Brain microvascular endothelial cell (primary cell): ENCODE measurements at regions not wholly inside any gene's neighbourhood (a gene's known extent, or its start where the extent isn't known, plus 50 kb on each side); places are given as distances from the start of the nearest gene placed in this dataset.

Experiments
- DNase-seq: peaks from one replicate; pipeline ENCODE4 v3.0.0-alpha.2; 2020
- H3K27ac ChIP-seq: fragments of 250-450 bp; sonication (Bioruptor Pico); 2 replicates; pipeline ENCODE4 v1.5.1; 2020; ENCODE audit warnings: mild to moderate bottlenecking, moderate library complexity
- H3K27me3 ChIP-seq: fragments of 250-450 bp; sonication (Bioruptor Pico); replicated peaks from 2 replicates; pipeline ENCODE4 v1.5.1; 2020; ENCODE audit warnings: mild to moderate bottlenecking
- H3K36me3 ChIP-seq: fragments of 250-450 bp; sonication (Bioruptor Pico); replicated peaks from 2 replicates; pipeline ENCODE4 v1.5.1; 2020; ENCODE audit warnings: mild to moderate bottlenecking
- H3K4me3 ChIP-seq: 2 replicates; pipeline ENCODE4 v1.5.1; 2011; ENCODE audit warnings: low read depth, mild to moderate bottlenecking, control low read depth, low read length, moderate library complexity
- in situ Hi-C: cut with HindIII; loops from 2 replicates; pipeline ENCODE4 v1.10.0; 2017; ENCODE audit warnings: low sequenced_read_pairs, low pct_ligation_motif_present
- TF ChIP-seq, protein P1 (sequence below): IDR thresholded peaks from 2 replicates; pipeline ENCODE4 v1.5.1; 2011; ENCODE audit warnings: low read depth, mild to moderate bottlenecking, moderate library complexity, low read length, control low read depth, inconsistent platforms; ENCODE audit errors: missing control alignments

DNA sequence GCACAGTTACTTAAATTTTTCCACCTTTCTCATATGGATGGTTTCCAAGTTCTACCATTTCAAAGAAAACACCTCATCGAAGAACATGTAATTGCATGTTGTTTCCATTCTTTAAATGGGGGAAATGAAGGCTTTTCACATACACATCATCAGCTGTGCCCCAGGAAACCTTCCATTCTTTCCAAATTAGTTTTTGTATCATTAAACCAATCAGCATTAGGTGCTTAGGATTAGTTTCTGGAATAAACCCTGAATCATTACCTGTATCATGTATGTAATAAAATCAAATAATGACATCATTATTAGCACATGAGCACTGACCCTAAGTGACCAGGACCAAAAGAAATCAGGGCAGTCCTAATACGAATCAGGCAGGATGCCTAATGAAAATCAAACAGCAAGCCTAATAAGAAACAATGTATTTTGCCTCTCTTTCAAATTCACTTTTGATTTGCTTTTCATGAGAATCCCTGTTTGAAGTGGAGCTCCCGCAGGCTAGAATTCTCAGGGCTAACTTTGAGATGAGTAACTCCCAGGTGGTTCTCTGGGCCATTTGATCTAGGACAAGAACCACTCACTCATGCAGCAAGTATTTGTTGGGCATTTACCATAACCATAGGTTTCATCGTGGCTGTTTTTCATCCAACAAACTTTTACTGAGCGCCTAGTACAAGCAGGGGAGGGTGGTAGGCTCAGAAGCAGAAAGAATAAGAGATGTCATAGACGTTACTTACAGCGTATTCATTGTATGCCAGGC is 89.2 kb downstream of the MZT1 start:
- H3K27ac ChIP-seq = no peak overlapping the region
- H3K36me3 ChIP-seq = no peaks in the 10 kb centered on the region
- in situ Hi-C loops = no loop called here
- H3K4me3 ChIP-seq = no peak overlapping the region
- peak; percentile 1 for DNase-seq
- TF ChIP-seq, protein P1, sequence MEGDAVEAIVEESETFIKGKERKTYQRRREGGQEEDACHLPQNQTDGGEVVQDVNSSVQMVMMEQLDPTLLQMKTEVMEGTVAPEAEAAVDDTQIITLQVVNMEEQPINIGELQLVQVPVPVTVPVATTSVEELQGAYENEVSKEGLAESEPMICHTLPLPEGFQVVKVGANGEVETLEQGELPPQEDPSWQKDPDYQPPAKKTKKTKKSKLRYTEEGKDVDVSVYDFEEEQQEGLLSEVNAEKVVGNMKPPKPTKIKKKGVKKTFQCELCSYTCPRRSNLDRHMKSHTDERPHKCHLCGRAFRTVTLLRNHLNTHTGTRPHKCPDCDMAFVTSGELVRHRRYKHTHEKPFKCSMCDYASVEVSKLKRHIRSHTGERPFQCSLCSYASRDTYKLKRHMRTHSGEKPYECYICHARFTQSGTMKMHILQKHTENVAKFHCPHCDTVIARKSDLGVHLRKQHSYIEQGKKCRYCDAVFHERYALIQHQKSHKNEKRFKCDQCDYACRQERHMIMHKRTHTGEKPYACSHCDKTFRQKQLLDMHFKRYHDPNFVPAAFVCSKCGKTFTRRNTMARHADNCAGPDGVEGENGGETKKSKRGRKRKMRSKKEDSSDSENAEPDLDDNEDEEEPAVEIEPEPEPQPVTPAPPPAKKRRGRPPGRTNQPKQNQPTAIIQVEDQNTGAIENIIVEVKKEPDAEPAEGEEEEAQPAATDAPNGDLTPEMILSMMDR = no peak
- H3K27me3 ChIP-seq = no peaks in the 10 kb centered on the region

DNA sequence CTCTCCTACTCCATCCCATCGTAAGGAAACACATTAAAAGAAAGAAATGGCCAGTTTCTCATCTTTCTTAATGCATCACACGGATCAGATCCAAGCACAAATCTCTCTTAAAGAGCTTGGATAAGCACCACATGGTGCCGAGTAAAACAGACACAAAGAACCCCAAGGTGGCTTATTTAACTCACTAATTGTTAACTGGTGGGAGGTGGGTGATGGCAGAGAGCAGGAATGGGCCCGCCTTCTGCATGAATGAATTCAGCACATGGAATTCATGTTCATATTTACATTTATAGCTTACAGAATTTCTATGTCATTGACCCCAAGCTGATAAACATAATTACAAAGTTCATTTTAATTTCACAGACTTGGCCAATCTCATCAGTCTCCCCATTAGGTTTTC is 89.9 kb downstream of the MZT1 start:
- Histone ChIP-seq H3K4me3 (no peak overlapping the region), H3K27ac (no peak overlapping the region), H3K36me3 (no peaks in the 10 kb centered on the region), H3K27me3 (no peaks in the 10 kb centered on the region)
- TF ChIP-seq, protein P1 = no peak
- in situ Hi-C loops = no loop called here
- no peak for DNase-seq

DNA sequence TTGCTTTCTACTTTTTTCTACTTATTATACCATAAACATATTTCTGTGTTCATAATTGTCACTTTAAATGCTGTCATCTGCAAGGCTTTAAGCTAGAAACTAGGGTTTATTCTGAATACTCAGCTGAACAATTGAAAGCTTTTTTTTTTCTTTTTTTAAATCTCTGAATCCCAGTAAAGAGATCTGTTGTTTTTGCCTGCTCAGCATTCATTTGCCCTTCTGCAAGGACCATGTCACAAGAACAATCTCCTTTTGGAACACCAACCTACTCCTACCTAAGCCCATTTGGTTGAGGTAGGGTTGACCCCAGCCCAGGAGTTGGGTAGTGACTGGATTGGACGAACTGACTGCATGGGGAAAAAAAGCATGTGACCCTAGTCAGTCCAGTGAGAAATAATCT is 92.6 kb downstream of the MZT1 start:
- TF ChIP-seq, protein P1 = no peak
- in situ Hi-C loops = no loop called here

DNA sequence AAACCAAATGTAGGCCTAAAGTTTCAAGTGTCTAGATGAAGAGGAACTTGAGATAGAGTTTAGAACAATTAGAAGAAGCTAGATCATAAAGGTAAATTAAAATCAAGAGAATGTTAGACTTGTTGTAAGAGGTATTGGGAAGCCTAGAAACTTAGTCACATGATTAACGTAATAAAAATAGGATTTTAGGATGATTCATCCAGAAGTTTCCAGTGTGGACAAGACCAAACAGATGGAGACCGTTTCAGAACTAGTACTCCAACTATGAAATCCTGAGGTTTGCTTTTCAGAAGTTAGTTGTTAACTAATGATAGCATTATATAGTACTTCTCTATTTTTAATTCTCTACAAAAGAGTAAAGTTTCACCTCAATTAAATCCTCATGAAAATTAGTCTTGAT is 104.9 kb downstream of the MZT1 start:
- in situ Hi-C loops = no loop called here
- DNase-seq = no peak
- no peaks in the 10 kb centered on the region for H3K36me3 ChIP-seq
- TF ChIP-seq, protein P1 = no peak
- no peak overlapping the region for H3K4me3 ChIP-seq
- no peak overlapping the region for H3K27ac ChIP-seq
- H3K27me3 ChIP-seq = no peaks in the 10 kb centered on the region

More for the DNA sequence above, 92.6 kb downstream of the MZT1 start:
- DNase-seq = no peak
- Histone ChIP-seq H3K27ac (no peak overlapping the region), H3K27me3 (no peaks in the 10 kb centered on the region), H3K4me3 (no peak overlapping the region), H3K36me3 (no peaks in the 10 kb centered on the region)

DNA sequence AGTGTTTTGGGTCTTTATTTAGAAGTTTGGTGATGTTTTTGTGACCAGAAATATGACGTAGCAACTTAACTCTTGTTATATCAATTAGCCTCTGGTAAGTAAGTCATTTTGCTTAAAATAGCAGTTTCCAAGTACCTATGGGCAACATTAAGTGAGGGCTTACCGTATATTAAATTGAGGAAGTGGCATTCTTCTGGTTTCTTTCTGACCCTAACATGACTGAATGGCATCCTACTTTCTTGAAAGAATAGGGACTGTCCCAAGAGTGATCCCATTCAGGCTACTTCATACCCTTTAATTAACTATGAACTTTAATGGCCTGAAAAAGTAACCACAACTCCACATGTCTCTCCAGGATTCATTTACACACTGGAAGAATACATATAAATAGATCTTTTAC is 106.6 kb downstream of the MZT1 start:
- Histone ChIP-seq H3K27ac (no peak overlapping the region), H3K4me3 (no peak overlapping the region), H3K27me3 (no peaks in the 10 kb centered on the region), H3K36me3 (no peaks in the 10 kb centered on the region)
- TF ChIP-seq, protein P1 = no peak
- in situ Hi-C loops = no loop called here
- DNase-seq = no peak

DNA sequence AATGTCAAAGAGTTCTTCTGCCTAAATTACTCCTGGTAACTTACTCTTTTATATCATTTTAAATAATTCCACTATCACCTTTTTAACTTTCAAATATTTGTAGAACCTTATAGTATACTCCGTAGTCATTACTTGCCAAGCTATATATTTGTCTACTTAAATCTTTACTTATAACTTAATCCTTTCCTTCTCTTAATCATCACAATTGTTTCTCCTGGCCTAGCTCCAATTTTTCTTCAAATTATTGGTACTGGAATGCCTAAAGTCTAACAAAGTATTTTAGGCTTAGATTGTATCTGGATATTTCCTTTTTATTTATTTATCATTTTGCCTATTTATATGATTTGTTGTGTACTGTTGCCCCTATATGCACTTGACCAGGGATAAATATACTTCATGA is 109.5 kb downstream of the MZT1 start:
- in situ Hi-C loops = no loop called here

More for the DNA sequence above, 109.5 kb downstream of the MZT1 start:
- DNase-seq = no peak
- H3K27me3 ChIP-seq = no peaks in the 10 kb centered on the region
- H3K4me3 ChIP-seq = no peak overlapping the region
- no peaks in the 10 kb centered on the region for H3K36me3 ChIP-seq
- TF ChIP-seq, protein P1 = no peak
- no peak overlapping the region for H3K27ac ChIP-seq
